A549 (cell line): ENCODE measurements at regions not wholly inside any gene's neighbourhood (a gene's known extent, or its start where the extent isn't known, plus 50 kb on each side); places are given as distances from the start of the nearest gene placed in this dataset.

Source experiments
- CHD2 ChIP-seq: fragments of 150-350 bp; IDR thresholded peaks from 2 replicates; pipeline ENCODE4 v1.6.1; 2014; ENCODE audit warnings: low read length; ENCODE audit not compliant: partially characterized antibody
- CTCF ChIP-seq: fragments of >200 bp; sonication (Bioruptor Twin); formaldehyde crosslinking; IDR thresholded peaks from 3 replicates; pipeline ENCODE4 v1.5.1; 2016
- ESRRA ChIP-seq: fragments of 150-350 bp; IDR thresholded peaks from 2 replicates; pipeline ENCODE4 v1.6.1; 2014; ENCODE audit warnings: mild to moderate bottlenecking, low read length, borderline replicate concordance
- HMGXB4 ChIP-seq: fragments of 250-450 bp; sonication (Bioruptor Pico); IDR thresholded peaks from 2 replicates; pipeline ENCODE4 v1.5.0; 2021; ENCODE audit warnings: mild to moderate bottlenecking, moderate library complexity, borderline replicate concordance
- MAX ChIP-seq: IDR thresholded peaks from 2 replicates; pipeline ENCODE4 v1.6.1; 2012
- POLR2A ChIP-seq: IDR thresholded peaks from 2 replicates; pipeline ENCODE4 v1.6.1; 2012; ENCODE audit warnings: mild to moderate bottlenecking, low read length
- REST ChIP-seq: fragments of 200-600 bp; sonication (generic); IDR thresholded peaks from 2 replicates; pipeline ENCODE4 v1.6.1; 2016; ENCODE audit warnings: antibody characterized with exemption, mild to moderate bottlenecking, moderate library complexity

- TF ChIP-seq CTCF (no peak), CHD2 (no peak), HMGXB4 (CRISPR knock-in tag) (no peak), ESRRA (no peak), POLR2A (no peak), MAX (no peak), REST (no peak)
Measured at GRCh38 chr3:194225988-194226663, 90.2 kb downstream of the HES1 start.
